HFF-Myc (cell line): ENCODE measurements at regions not wholly inside any gene's neighbourhood (a gene's known extent, or its start where the extent isn't known, plus 50 kb on each side); places are given as distances from the start of the nearest gene placed in this dataset.

Experiments used
- DNase-seq: peaks from one replicate; pipeline ENCODE4 v3.0.0-alpha.2; 2011; ENCODE audit warnings: low read depth; ENCODE audit errors: extremely low read depth
- H3K4me3 ChIP-seq: replicated peaks from 2 replicates; pipeline ENCODE4 v1.5.1; 2011; ENCODE audit warnings: low read depth, mild to moderate bottlenecking, control low read depth, low read length
- TF ChIP-seq, protein P1 (sequence below): IDR thresholded peaks from 2 replicates; pipeline ENCODE4 v1.5.1; 2012; ENCODE audit warnings: mild to moderate bottlenecking, low read depth, low read length, control low read depth; ENCODE audit errors: missing control alignments

DNA sequence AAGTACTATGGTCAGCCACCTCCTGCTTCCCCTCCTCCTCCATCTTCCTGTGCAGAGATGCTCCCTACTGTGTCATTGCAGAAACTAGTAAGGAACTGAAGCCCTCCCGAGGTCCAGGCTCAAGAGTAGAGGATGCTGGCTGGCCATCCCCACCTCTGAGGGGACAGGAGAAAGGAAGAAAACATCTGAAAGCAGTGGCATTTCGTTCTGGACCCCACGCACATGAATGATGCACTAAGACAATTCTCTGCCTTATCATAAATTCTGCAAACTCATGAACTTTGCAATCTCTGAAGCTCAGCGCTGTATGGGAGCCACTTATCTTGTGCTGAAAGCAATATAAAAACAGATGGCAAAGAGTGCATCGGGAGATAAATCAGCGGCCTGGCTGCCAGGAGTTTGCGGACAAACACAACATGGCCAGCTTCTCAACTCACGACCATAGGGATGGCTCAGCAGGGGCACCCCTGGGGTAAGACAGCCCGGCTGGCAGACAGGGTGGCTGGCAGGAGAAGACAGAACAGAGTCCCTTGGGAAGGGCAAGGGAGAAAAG lies 306.4 kb downstream of the NXPE2 start:
- DNase-seq, result no peak
- TF ChIP-seq, protein P1, sequence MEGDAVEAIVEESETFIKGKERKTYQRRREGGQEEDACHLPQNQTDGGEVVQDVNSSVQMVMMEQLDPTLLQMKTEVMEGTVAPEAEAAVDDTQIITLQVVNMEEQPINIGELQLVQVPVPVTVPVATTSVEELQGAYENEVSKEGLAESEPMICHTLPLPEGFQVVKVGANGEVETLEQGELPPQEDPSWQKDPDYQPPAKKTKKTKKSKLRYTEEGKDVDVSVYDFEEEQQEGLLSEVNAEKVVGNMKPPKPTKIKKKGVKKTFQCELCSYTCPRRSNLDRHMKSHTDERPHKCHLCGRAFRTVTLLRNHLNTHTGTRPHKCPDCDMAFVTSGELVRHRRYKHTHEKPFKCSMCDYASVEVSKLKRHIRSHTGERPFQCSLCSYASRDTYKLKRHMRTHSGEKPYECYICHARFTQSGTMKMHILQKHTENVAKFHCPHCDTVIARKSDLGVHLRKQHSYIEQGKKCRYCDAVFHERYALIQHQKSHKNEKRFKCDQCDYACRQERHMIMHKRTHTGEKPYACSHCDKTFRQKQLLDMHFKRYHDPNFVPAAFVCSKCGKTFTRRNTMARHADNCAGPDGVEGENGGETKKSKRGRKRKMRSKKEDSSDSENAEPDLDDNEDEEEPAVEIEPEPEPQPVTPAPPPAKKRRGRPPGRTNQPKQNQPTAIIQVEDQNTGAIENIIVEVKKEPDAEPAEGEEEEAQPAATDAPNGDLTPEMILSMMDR, result no peak
- no peak overlapping the region for H3K4me3 ChIP-seq

DNA sequence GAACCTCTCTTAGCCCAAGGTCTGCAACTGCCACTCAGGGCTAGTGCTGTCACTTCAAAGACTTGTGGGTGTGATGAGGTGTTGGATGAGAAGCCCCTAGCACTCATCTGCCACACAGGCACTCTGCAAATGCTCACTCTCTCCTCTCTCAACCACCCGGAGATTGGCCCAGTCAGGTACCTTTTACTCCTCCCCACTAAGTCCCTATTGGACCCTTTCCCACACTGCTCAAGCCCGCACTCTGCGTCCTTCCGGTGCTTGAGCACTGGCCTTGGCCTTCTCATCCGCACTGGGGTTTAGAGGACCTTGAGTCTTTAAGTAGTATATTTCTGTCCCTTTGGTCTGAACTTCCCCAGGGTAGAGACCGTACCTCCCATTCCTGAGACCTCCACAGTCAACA lies 308.0 kb downstream of the NXPE2 start:
- DNase-seq, result no peak
- TF ChIP-seq, protein P1, result no peak
- H3K4me3 ChIP-seq, result no peak overlapping the region

DNA sequence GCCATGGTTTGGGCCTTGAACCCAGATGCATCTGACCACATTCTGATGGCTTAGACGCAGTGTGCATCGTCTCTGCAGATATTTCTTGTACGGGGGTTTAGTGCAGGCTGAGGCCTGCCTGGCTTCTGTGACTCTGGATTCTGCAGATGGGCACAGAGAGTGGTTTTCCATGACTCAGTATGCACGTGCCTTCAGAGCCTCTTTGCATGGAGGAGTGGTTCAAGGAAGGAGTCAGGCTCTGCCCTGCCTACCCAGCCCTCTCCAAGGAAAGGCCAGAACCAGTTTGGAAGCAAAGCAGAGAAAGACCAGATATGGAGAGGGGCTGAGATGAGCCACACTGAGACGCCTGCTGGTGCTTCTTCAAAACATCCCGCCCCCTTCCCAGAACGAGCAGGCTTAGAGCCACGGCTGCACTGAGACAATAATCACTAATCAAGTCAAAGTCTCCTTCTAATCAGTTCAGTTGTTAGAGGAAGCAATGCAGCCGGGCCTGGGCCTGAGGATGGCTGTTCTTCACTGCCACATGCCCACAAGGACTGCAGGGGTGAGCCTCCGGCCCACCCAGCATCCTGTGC lies 308.9 kb downstream of the NXPE2 start:
- no peak for DNase-seq
- TF ChIP-seq, protein P1, result no peak
- no peak overlapping the region for H3K4me3 ChIP-seq

DNA sequence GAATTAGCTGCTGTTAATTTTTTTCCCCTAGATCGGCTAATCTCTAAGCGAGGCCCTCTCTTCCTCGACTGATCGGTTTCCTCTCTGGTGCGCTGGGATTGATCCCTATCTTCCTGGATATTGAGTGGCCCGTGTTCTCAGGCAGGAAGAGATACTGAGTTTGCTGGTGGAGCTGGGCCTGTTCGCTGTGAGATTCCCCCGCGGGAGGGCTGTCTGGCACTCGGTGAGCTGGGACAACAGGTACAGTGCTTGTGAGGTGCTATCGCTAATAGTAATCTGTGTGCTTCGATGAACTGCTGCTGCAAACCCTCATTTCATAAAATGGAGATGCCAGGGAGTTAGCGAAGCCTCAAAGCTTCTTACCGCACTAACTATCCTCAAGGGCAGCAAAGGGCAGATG lies 310.3 kb downstream of the NXPE2 start:
- TF ChIP-seq, protein P1, result no peak
- no peak overlapping the region for H3K4me3 ChIP-seq
- no peak for DNase-seq

DNA sequence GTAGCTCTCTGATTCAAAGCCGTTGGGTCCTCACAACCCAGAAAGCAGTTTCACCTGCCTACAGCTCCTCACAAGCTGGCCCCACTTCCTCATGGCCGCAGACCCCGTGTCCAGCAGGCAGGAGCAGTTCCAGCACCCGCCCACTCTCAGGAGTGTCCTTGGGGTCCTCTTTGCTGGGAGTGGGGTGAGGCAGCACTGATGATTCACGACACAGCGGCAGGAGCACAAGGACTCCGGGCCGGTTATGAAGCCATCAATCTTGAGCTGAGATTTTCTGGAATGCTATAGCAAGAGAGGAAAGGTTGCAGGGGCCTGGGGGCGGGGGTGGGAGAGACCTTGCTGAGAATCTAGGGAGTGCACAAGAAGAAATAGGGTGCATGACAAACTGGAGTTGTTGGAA lies 311.2 kb downstream of the NXPE2 start:
- DNase-seq, result no peak
- TF ChIP-seq, protein P1, result no peak
- no peak overlapping the region for H3K4me3 ChIP-seq

DNA sequence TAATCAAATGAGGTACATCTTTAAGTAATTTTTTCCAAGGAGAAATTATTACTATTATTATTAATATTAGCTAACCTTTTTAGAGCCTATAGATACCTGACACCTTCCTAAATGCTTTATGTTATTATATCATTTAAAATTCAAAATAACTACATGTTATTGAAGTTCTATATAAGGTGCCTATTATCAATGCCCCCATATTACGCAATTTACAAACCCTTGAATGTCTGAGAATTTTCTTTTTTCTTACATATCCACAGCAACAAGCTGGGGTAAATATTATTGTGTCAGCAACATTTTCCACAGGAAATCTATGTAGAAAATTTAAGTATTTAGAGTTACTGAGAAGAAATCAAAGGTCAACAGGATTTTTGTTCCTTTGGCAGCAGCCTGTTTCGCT lies 327.3 kb downstream of the NXPE2 start:
- no peak overlapping the region for H3K4me3 ChIP-seq
- TF ChIP-seq, protein P1, result no peak
- no peak for DNase-seq

DNA sequence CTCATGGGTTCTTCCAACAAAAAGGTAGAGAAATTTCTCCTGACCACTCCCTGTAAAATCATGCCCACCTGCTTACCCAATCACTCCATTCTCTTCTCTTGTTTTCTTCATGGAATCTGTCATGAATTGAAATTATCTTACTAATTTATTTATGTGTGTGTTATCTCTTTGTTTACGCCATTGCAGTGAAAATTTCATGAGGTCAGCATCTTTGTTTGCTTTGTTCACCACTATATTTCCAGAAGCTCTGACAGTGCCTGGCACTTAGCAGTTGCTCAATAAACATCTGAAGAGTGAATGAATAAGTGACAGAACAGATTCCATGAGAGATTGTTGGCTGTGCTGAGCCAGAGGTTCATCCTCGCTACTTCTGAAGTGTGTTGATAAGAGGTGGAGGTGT lies 329.5 kb downstream of the NXPE2 start:
- no peak overlapping the region for H3K4me3 ChIP-seq
- TF ChIP-seq, protein P1, result no peak
- no peak for DNase-seq
